Fibroblast of villous mesenchyme (primary cell): ENCODE measurements at regions not wholly inside any gene's neighbourhood (a gene's known extent, or its start where the extent isn't known, plus 50 kb on each side); places are given as distances from the start of the nearest gene placed in this dataset.

Experiments
- DNase-seq: peaks from one replicate; pipeline ENCODE4 v3.0.0-alpha.2; 2010; ENCODE audit warnings: low read depth
- H3K4me3 ChIP-seq: 2 replicates; pipeline ENCODE4 v1.5.1; 2011; ENCODE audit warnings: low read depth, mild to moderate bottlenecking, low read length
- TF ChIP-seq, protein P1 (sequence below): IDR thresholded peaks from 2 replicates; pipeline ENCODE4 v1.5.1; 2012; ENCODE audit warnings: low read depth, mild to moderate bottlenecking, low read length; ENCODE audit not compliant: insufficient read depth

DNA sequence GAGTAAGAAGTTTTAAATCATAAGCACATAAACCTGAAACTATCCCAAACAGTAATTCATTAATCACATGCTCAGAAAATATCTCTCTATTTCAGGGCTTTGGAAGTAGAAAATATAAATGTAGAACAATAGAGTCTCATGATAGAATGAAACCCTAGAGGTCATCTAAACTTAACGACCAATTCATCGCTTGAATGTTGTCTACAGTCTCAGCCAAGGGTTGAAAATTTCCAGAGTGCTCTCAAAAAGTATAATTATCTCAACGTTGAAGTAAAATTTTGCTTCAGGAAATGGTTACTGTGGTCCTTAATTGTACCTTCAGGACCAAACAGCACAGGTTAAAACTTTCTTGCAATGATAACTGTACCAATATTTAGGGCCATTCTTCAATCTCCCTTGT, 1053.6 kb upstream of the SEL1L start:
- TF ChIP-seq, protein P1, sequence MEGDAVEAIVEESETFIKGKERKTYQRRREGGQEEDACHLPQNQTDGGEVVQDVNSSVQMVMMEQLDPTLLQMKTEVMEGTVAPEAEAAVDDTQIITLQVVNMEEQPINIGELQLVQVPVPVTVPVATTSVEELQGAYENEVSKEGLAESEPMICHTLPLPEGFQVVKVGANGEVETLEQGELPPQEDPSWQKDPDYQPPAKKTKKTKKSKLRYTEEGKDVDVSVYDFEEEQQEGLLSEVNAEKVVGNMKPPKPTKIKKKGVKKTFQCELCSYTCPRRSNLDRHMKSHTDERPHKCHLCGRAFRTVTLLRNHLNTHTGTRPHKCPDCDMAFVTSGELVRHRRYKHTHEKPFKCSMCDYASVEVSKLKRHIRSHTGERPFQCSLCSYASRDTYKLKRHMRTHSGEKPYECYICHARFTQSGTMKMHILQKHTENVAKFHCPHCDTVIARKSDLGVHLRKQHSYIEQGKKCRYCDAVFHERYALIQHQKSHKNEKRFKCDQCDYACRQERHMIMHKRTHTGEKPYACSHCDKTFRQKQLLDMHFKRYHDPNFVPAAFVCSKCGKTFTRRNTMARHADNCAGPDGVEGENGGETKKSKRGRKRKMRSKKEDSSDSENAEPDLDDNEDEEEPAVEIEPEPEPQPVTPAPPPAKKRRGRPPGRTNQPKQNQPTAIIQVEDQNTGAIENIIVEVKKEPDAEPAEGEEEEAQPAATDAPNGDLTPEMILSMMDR, result no peak
- no peak overlapping the region for H3K4me3 ChIP-seq
- DNase-seq, result no peak

DNA sequence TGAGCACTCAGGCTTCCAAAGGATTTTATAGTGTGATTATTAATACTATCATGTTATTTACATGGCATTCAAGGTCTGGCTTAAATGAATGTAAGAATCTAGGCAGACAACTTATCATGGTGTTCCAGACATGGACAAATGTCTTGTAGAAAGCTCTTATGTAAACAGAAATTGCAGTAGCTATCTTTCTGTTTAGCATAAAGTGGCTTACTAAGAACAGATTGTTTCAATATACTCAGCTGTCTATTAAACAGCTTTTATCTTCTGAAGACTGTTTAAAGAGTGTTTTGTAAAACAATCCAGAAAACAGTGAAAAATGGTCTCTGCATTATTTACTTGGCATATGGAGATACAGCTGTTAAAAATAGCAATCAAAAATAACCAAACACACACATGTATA, 1061.8 kb upstream of the SEL1L start:
- no peak for DNase-seq
- no peak overlapping the region for H3K4me3 ChIP-seq
- TF ChIP-seq, protein P1, result no peak

DNA sequence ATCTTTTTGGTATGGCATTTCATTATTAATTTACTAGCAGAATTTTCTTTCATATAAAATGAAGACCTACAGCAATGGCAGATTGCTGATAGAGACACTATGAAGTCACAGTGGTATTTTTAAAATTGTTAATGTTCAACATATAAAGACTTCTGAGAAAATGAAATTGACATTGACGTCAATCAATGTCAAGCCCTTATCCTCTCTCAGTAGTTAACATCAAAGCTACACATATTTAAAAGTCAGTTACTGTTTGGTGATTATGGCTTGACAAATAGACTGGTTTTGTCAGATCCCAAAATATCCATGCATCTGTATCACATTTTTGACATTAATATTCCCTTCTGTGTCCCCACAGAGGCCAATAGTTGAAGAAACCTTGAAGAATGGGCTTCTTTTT, 1069.1 kb upstream of the SEL1L start:
- TF ChIP-seq, protein P1, result no peak
- DNase-seq, result no peak
- no peak overlapping the region for H3K4me3 ChIP-seq

DNA sequence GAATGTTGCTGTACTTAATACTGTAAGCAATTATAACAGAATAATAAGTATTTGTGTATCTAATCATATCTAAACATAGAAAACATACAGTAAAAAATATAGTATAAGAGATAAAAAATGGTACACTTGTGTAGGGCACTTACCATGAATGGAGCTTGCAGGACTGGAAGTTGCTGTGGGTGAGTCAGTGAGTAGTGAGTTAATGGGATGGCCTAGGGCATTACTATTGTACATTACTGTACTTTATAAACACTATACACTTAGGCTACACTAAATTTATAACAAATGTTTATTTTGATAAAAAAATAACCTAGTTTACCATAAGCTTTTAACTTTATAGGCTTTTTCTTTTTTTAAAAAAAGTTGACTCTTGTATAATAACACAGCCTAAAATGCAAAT, 1071.2 kb upstream of the SEL1L start:
- TF ChIP-seq, protein P1, result no peak
- no peak overlapping the region for H3K4me3 ChIP-seq
- DNase-seq, result no peak

DNA sequence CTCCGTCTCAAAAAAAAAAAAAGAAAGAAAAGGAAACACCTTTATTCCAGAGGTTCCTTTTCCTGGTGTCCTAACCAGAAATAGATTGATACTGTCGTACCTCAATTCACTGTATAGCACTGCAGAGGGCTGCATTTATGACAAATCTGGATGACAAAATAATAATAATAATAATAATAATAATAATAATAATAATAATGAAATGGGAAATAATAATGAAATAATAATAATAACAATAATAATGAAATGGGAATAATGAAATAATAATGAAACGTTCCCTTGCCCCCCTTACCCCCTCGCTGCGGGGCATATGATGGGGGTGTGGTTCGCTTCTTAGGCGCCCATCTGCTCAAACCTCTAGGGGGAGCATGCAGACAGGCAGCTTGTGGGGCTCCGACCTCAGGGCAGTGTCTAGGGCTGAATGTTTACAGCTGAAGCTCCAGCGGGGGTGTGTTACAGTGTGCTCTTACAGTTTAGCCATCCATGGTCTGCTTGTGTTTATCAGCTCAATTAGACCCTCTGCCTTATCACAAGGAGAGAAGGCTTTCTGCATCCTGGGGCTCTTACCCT, 1088.3 kb upstream of the SEL1L start:
- no peak for DNase-seq

DNA sequence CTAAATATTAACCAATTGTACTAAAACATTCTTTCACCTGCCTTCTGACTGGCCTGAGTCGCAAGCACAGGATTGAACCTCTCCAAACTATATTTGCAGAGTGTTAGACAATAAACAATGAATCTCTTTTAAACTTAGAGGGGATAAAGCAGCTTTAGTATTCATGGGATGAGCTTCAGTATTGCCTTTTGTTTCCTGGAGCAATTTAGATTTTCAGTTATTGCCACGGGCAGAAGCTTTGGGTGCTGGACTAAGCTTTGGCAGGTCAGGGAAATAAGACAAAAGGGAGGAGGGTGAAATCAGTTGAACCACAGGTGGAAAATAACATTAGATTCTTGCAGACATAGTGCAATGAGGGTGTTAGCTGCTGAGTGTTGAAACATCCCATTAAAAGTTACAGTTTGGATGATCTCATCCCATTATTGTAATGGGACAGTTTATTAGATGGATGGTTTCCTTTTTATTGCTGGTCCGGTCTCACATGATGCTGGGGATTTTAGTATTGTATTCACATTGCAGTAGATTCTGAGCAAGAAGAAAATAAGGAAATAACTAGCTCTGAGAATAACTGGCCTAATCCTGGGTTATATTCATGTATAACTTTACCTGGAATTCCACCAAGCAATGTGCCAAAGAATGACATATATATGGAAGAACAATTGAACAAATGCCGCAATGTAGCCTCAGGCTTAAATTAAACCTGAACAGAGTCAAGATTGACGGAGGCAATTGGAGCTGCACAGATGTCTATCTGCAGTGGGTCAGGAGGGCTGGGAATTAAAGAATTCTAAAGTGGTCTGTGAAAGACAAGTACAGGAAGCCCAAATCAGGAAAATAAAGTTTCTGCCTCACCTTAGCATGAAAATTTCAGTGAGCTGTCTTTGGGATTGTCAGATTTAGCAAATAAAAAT, 1092.8 kb upstream of the SEL1L start:
- H3K4me3 ChIP-seq, result no peak overlapping the region
- no peak for DNase-seq
- TF ChIP-seq, protein P1, result no peak

More for the DNA sequence above, 1088.3 kb upstream of the SEL1L start:
- TF ChIP-seq, protein P1, result no peak
- no peak overlapping the region for H3K4me3 ChIP-seq
